Esophagus muscularis mucosa (tissue), 4 donors: ENCODE measurements at regions not wholly inside any gene's neighbourhood (a gene's known extent, or its start where the extent isn't known, plus 50 kb on each side); places are given as distances from the start of the nearest gene placed in this dataset.

Experiments
- DNase-seq: peaks from one replicate; pipeline ENCODE4 v3.0.0-alpha.2; 2017; ENCODE audit errors: extremely low spot score
- H3K27ac ChIP-seq, 4 donors: fragments of 200-600 bp; sonication (generic); replicated peaks in 1 of 4; 1 replicate in 3 of 4; 2 replicates in 1 of 4; pipeline ENCODE4 v1.5.1; 2016 to 2019; ENCODE audit warnings: mild to moderate bottlenecking in 1 of 4
- H3K27me3 ChIP-seq, 4 donors: fragments of 200-600 bp; sonication (generic); one replicate each; pipeline versions ENCODE4 v1.5.1 to v1.6.0; 2016 to 2019
- H3K36me3 ChIP-seq, 4 donors: fragments of 200-600 bp; sonication (generic); one replicate each; pipeline ENCODE4 v1.5.1; 2016 to 2019
- H3K4me1 ChIP-seq, 4 donors: fragments of 200-600 bp; sonication (generic); one replicate each; pipeline ENCODE4 v1.5.1; 2016 to 2019
- H3K4me3 ChIP-seq, 4 donors: fragments of 200-600 bp; sonication (generic); 1 replicate in 2 of 4; 2 replicates in 2 of 4; pipeline ENCODE4 v1.5.1; 2016 to 2019; ENCODE audit warnings: mild to moderate bottlenecking in 4 of 4, moderate library complexity in 1 of 4
- H3K9me3 ChIP-seq, 4 donors: fragments of 200-600 bp; sonication (generic); 1 replicate in 3 of 4; 2 replicates in 1 of 4; pipeline ENCODE4 v1.5.1; 2016 to 2019
- EP300 ChIP-seq: sonication (generic); formaldehyde crosslinking; IDR thresholded peaks from one replicate; pipeline ENCODE4 v1.6.1; 2017; ENCODE audit warnings: antibody characterized with exemption
- POLR2A ChIP-seq: fragments of 450-650 bp; IDR thresholded peaks from one replicate; pipeline ENCODE4 v1.6.1; 2017; ENCODE audit warnings: antibody characterized with exemption, moderate library complexity, mild to moderate bottlenecking, low read depth
- POLR2AphosphoS5 ChIP-seq, 2 donors: sonication (generic); formaldehyde crosslinking; IDR thresholded peaks; one replicate each; pipeline ENCODE4 v1.6.1; 2017; ENCODE audit warnings: antibody characterized with exemption in 2 of 2
- WGBS: methylation state at CpG from one replicate; pipeline ENCODE4 v1.1.5; 2018; 5-methylcytosine and 5-hydroxymethylcytosine counted together
- intact Hi-C: fragments of 100-400 bp; cut with DNase I; formaldehyde crosslinking; loops from one replicate; pipeline ENCODE4 v1.15.1; 2023
- TF ChIP-seq, protein P1 (sequence below), 3 experiments: fragments of 200-600 bp in 2 of 3; fragments of 450-650 bp in 1 of 3; sonication (generic) in 2 of 3; IDR thresholded peaks; one replicate each; pipeline ENCODE4 v1.5.1; 2017 to 2019; ENCODE audit warnings: antibody characterized with exemption in 3 of 3, mild to moderate bottlenecking in 2 of 3, moderate library complexity in 1 of 3

GRCh38 chr10:53572799-53573198, 800.2 kb upstream of the MBL2 start:
- 66% methylated on average over 1 of the region's 1 CpG for WGBS

DNA sequence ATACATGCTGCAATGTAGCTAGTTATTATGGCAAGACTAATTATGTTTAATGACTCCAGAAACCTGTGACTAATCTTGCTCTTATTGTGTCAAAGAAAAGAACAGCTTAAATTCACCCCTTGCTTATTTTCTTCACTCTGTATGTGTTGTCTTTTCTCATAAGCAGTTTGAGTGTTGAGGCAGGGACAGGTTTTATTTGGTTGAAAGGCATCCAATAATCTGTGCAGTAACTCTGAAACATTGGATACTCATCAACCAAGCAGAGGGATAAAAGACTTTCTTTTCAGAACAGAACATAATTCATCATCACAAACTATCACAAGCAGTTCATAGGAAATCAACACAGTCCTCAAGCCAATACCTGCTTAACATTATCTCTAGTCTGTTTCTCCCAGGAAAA, 797.6 kb upstream of the MBL2 start:
- intact Hi-C loops = no loop called here
- no peak for DNase-seq
- TF ChIP-seq POLR2AphosphoS5 (IDR thresholded peaks at IDR 0.05) (no peak), EP300 (no peak), POLR2A (no peak)
- TF ChIP-seq, protein P1, sequence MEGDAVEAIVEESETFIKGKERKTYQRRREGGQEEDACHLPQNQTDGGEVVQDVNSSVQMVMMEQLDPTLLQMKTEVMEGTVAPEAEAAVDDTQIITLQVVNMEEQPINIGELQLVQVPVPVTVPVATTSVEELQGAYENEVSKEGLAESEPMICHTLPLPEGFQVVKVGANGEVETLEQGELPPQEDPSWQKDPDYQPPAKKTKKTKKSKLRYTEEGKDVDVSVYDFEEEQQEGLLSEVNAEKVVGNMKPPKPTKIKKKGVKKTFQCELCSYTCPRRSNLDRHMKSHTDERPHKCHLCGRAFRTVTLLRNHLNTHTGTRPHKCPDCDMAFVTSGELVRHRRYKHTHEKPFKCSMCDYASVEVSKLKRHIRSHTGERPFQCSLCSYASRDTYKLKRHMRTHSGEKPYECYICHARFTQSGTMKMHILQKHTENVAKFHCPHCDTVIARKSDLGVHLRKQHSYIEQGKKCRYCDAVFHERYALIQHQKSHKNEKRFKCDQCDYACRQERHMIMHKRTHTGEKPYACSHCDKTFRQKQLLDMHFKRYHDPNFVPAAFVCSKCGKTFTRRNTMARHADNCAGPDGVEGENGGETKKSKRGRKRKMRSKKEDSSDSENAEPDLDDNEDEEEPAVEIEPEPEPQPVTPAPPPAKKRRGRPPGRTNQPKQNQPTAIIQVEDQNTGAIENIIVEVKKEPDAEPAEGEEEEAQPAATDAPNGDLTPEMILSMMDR (IDR thresholded peaks at IDR 0.05) = no peak

More at GRCh38 chr10:53572799-53573198, 800.2 kb upstream of the MBL2 start:
- TF ChIP-seq EP300 = no peak
- intact Hi-C loops = no loop called here
- no peak for DNase-seq
- Histone ChIP-seq H3K27me3 (no peaks in the 10 kb centered on the region), H3K4me3 (no peak overlapping the region), H3K9me3 (no peaks in the 10 kb centered on the region), H3K27ac (no peak overlapping the region), H3K4me1 (no peaks in the 10 kb centered on the region), H3K36me3 (no peaks in the 10 kb centered on the region)

DNA sequence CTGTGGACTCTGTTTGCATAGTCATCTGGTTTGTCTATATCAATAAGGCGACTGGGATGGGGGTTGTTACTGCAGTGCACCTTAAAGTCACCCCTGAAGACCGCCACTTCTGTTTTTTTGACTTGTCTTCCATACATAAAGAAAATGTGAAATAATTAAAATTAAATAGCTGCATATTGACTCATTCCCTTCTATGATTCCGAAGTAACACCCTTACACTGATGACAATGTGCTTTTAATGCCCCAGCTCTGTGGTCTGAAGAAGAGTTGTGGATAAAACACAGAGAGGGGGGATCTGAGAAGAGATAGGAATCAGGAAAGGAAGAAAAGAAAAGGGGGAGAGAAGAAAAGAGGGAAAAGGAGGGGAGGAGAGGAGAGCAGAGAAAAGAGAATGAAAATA, 796.9 kb upstream of the MBL2 start:
- H3K36me3 ChIP-seq = no peaks in the 10 kb centered on the region
- TF ChIP-seq, protein P1 (IDR thresholded peaks at IDR 0.05) = no peak
- TF ChIP-seq POLR2AphosphoS5 (IDR thresholded peaks at IDR 0.05) (no peak), EP300 (no peak), POLR2A (no peak)
- no peak for DNase-seq
- H3K9me3 ChIP-seq = no peaks in the 10 kb centered on the region
- H3K4me3 ChIP-seq = no peak overlapping the region
- H3K27ac ChIP-seq = no peak overlapping the region
- intact Hi-C loops = no loop called here
- no peaks in the 10 kb centered on the region for H3K4me1 ChIP-seq
- 65% methylated on average over 3 of the region's 3 CpGs for WGBS
- no peaks in the 10 kb centered on the region for H3K27me3 ChIP-seq

More for the DNA sequence above, 797.6 kb upstream of the MBL2 start:
- Histone ChIP-seq H3K27ac (no peak overlapping the region), H3K9me3 (no peaks in the 10 kb centered on the region), H3K36me3 (no peaks in the 10 kb centered on the region), H3K4me1 (no peaks in the 10 kb centered on the region), H3K27me3 (no peaks in the 10 kb centered on the region), H3K4me3 (no peak overlapping the region)

DNA sequence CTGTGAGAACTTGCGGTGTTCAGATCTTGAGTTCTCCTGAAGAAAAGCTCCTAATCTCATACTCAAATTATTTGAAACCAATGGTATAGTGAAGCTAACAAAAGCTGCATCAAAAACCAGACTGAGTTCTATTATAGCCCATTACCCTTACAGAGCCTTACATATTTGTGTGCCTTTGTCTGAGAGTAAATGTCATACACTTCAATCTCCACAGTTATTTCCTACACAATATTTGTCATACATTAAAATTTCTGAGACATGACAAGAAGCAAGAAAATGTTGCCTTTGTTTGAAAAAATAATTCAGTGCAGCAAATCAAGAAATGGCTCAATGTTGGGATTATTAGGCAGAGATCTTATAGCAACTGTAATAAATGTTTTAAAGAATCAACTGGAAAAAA, 776.1 kb upstream of the MBL2 start:
- Histone ChIP-seq H3K4me3 (no peak overlapping the region), H3K27ac (no peak overlapping the region), H3K9me3 (no peaks in the 10 kb centered on the region), H3K27me3 (no peaks in the 10 kb centered on the region), H3K4me1 (no peaks in the 10 kb centered on the region), H3K36me3 (no peaks in the 10 kb centered on the region)
- DNase-seq = no peak
- TF ChIP-seq EP300 (no peak), POLR2AphosphoS5 (IDR thresholded peaks at IDR 0.05) (no peak), POLR2A (no peak)
- TF ChIP-seq, protein P1 (IDR thresholded peaks at IDR 0.05) = no peak
- intact Hi-C loops = no loop called here
- 96% methylated on average over 1 of the region's 1 CpG for WGBS

- Histone ChIP-seq H3K27ac (no peak overlapping the region), H3K9me3 (no peaks in the 10 kb centered on the region), H3K36me3 (no peaks in the 10 kb centered on the region), H3K27me3 (no peaks in the 10 kb centered on the region), H3K4me3 (no peak overlapping the region), H3K4me1 (no peaks in the 10 kb centered on the region)
- intact Hi-C loops = no loop called here
- no peak for TF ChIP-seq POLR2A
- TF ChIP-seq POLR2AphosphoS5 (IDR thresholded peaks at IDR 0.05) = no peak
- TF ChIP-seq EP300 = no peak
- TF ChIP-seq, protein P1 (IDR thresholded peaks at IDR 0.05) = no peak
- 94% methylated on average over 1 of the region's 1 CpG for WGBS
- DNase-seq = no peak
Observed at GRCh38 chr10:53547364-53547763, 774.8 kb upstream of the MBL2 start.
